Fibroblast of lung (primary cell): ENCODE measurements at regions not wholly inside any gene's neighbourhood (a gene's known extent, or its start where the extent isn't known, plus 50 kb on each side); places are given as distances from the start of the nearest gene placed in this dataset.

Experiments used
- DNase-seq, 2 donors: peaks; one replicate each; pipeline versions ENCODE4 v3.0.0 to v3.0.0-alpha.2; 2010; ENCODE audit warnings: low read depth in 2 of 2
- H2AFZ ChIP-seq: 2 replicates; pipeline ENCODE4 v1.5.1; 2012; ENCODE audit warnings: low read length, control low read depth, inconsistent platforms
- H3K27ac ChIP-seq: 2 replicates; pipeline ENCODE4 v1.5.1; 2011; ENCODE audit warnings: low read length, control low read depth; ENCODE audit not compliant: insufficient read depth
- H3K27me3 ChIP-seq: 2 replicates; pipeline ENCODE4 v1.5.1; 2011; ENCODE audit warnings: mild to moderate bottlenecking, low read length; ENCODE audit not compliant: control insufficient read depth, insufficient read depth
- H3K36me3 ChIP-seq: 2 replicates; pipeline ENCODE4 v1.5.1; 2011; ENCODE audit warnings: low read length; ENCODE audit not compliant: control insufficient read depth, insufficient read depth
- H3K4me1 ChIP-seq: 2 replicates; pipeline ENCODE4 v1.5.1; 2011; ENCODE audit warnings: low read length; ENCODE audit not compliant: control insufficient read depth, insufficient read depth; ENCODE audit errors: extremely low read depth
- H3K4me2 ChIP-seq: 2 replicates; pipeline ENCODE4 v1.5.1; 2011; ENCODE audit warnings: low read length, control low read depth; ENCODE audit not compliant: insufficient read depth; ENCODE audit errors: extremely low read depth
- H3K4me3 ChIP-seq, 4 experiments: fragments of 200-600 bp in 1 of 4; sonication (generic) in 1 of 4; replicated peaks in 1 of 4; 2 replicates each; pipeline ENCODE4 v1.5.1; 2011 to 2016; ENCODE audit warnings: low read length in 4 of 4, low read depth in 3 of 4, mild to moderate bottlenecking in 3 of 4, control low read depth in 2 of 4, inconsistent platforms in 1 of 4, mixed read lengths in 1 of 4; ENCODE audit not compliant: insufficient read depth in 1 of 4; ENCODE audit errors: control extremely low read depth in 1 of 4
- H3K79me2 ChIP-seq: 2 replicates; pipeline ENCODE4 v1.5.1; 2012; ENCODE audit warnings: mild to moderate bottlenecking, low read length, inconsistent platforms; ENCODE audit not compliant: control insufficient read depth, insufficient read depth
- H3K9ac ChIP-seq: 2 replicates; pipeline ENCODE4 v1.5.1; 2011; ENCODE audit warnings: mild to moderate bottlenecking, low read length, control low read depth; ENCODE audit not compliant: insufficient read depth
- H3K9me3 ChIP-seq: 2 replicates; pipeline ENCODE4 v1.5.1; 2012; ENCODE audit warnings: low read depth, low read length; ENCODE audit not compliant: control insufficient read depth, insufficient read depth
- H4K20me1 ChIP-seq: 2 replicates; pipeline ENCODE4 v1.5.1; 2011; ENCODE audit warnings: low read length; ENCODE audit not compliant: control insufficient read depth, insufficient read depth; ENCODE audit errors: extremely low read depth
- EZH2 ChIP-seq: IDR thresholded peaks from 2 replicates; pipeline ENCODE4 v1.5.1; 2012; ENCODE audit warnings: low read length, control low read depth, mild to moderate bottlenecking; ENCODE audit errors: missing control alignments
- TF ChIP-seq, protein P1 (sequence below), 2 donors: IDR thresholded peaks in 1 of 2; conservative IDR thresholded peaks in 1 of 2; 1 replicate in 1 of 2; 2 replicates in 1 of 2; pipeline ENCODE4 v1.5.1; 2011 to 2012; ENCODE audit warnings: low read length in 2 of 2, control low read depth in 1 of 2, inconsistent platforms in 1 of 2, low read depth in 1 of 2, mild to moderate bottlenecking in 1 of 2

DNA sequence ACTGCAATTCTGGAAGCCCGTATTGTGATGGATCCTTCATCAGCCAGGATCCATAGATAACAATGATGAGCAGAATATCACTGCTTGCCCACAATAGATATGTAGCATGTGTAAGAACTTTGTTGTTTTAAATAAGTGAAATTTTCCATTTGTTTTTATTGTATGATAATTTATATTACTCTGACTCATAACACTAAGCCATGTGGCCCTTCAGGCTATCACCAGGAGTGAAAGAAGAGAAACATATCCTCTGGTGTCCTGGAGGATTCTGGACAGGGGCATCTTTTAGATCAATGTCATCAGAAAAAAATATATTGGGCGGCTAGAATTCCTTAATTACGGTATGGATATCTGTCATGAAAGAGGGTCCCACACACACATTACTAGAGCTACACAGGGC is 167.5 kb downstream of the SLC6A15 start:
- no peak for TF ChIP-seq EZH2
- TF ChIP-seq, protein P1, sequence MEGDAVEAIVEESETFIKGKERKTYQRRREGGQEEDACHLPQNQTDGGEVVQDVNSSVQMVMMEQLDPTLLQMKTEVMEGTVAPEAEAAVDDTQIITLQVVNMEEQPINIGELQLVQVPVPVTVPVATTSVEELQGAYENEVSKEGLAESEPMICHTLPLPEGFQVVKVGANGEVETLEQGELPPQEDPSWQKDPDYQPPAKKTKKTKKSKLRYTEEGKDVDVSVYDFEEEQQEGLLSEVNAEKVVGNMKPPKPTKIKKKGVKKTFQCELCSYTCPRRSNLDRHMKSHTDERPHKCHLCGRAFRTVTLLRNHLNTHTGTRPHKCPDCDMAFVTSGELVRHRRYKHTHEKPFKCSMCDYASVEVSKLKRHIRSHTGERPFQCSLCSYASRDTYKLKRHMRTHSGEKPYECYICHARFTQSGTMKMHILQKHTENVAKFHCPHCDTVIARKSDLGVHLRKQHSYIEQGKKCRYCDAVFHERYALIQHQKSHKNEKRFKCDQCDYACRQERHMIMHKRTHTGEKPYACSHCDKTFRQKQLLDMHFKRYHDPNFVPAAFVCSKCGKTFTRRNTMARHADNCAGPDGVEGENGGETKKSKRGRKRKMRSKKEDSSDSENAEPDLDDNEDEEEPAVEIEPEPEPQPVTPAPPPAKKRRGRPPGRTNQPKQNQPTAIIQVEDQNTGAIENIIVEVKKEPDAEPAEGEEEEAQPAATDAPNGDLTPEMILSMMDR (conservative IDR thresholded peaks at IDR 0.05 in 1 of 2, IDR thresholded peaks at IDR 0.05 in 1 of 2; ENCODE audit: low read depth in 1 of 2, low read length in 2 of 2) = no peak
- no peak for DNase-seq
- Histone ChIP-seq H4K20me1 (no peaks in the 10 kb centered on the region), H3K36me3 (no peaks in the 10 kb centered on the region), H3K79me2 (no peaks in the 10 kb centered on the region), H3K9me3 (no peaks in the 10 kb centered on the region), H3K4me1 (no peaks in the 10 kb centered on the region), H3K27ac (no peak overlapping the region), H3K9ac (no peak overlapping the region), H3K27me3 (no peaks in the 10 kb centered on the region), H3K4me3 (no peak overlapping the region), H3K4me2 (no peak overlapping the region), H2AFZ (no peak overlapping the region)

DNA sequence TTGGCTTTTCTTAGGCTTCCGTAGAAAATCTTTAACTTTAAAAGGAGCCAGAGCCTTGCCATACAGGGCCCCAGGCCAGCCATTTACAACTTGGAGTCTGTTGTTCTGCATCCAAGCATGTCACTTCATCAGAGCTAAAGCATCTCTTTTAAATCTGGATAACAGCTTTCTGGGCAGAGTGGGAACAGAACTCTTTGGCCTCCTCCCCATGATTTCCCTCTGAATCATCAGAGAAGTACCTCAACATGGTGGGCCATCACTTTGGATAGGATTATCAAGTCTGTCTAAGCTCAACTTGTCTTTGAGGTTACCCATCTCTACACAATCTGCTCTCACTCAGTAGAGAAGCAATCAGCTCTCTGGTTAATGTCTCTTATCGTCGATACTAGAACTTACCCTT is 170.9 kb downstream of the SLC6A15 start:
- no peaks in the 10 kb centered on the region for H4K20me1 ChIP-seq
- H3K4me3 ChIP-seq = no peak overlapping the region
- H3K9ac ChIP-seq = no peak overlapping the region
- H3K79me2 ChIP-seq = no peaks in the 10 kb centered on the region
- H3K27me3 ChIP-seq = no peaks in the 10 kb centered on the region
- DNase-seq = no peak
- no peaks in the 10 kb centered on the region for H3K4me1 ChIP-seq
- no peak overlapping the region for H3K4me2 ChIP-seq
- TF ChIP-seq EZH2 = no peak
- TF ChIP-seq, protein P1 (conservative IDR thresholded peaks at IDR 0.05 in 1 of 2, IDR thresholded peaks at IDR 0.05 in 1 of 2; ENCODE audit: low read depth in 1 of 2, low read length in 2 of 2) = no peak
- no peak overlapping the region for H2AFZ ChIP-seq
- no peaks in the 10 kb centered on the region for H3K9me3 ChIP-seq
- no peak overlapping the region for H3K27ac ChIP-seq
- no peaks in the 10 kb centered on the region for H3K36me3 ChIP-seq

DNA sequence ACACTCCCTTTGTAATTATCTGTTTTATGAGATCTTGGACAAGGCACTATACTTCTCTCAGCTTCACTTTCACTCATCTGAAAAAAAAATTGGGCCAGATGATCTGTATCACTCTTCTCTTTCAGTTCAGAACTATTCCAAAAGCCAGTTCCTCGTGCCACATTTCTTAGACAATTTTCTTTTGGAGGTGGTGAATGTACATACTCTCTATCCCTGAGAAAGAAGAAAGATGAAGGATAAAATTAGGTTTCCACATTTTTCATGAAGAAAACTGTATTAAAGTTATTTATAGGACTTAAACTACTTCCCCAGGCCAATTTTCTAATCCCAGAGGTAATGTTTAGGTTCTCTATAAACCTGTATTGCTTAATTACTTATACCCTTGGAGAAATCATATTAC is 171.6 kb downstream of the SLC6A15 start:
- Histone ChIP-seq H3K36me3 (no peaks in the 10 kb centered on the region), H3K79me2 (no peaks in the 10 kb centered on the region), H3K4me3 (no peak overlapping the region), H3K27ac (no peak overlapping the region), H3K4me1 (no peaks in the 10 kb centered on the region), H2AFZ (no peak overlapping the region), H3K9me3 (no peaks in the 10 kb centered on the region), H3K27me3 (no peaks in the 10 kb centered on the region), H4K20me1 (no peaks in the 10 kb centered on the region), H3K9ac (no peak overlapping the region), H3K4me2 (no peak overlapping the region)
- DNase-seq = no peak
- TF ChIP-seq EZH2 = no peak
- TF ChIP-seq, protein P1 (conservative IDR thresholded peaks at IDR 0.05 in 1 of 2, IDR thresholded peaks at IDR 0.05 in 1 of 2; ENCODE audit: low read depth in 1 of 2, low read length in 2 of 2) = no peak
